OCI-LY7 (cell line): ENCODE measurements at regions not wholly inside any gene's neighbourhood (a gene's known extent, or its start where the extent isn't known, plus 50 kb on each side); places are given as distances from the start of the nearest gene placed in this dataset.

ENCODE experiments used
- BruUV-seq: library from RNA; stranded (reverse); fragments of 400-500 nt; replicated peaks from 2 replicates; lab custom pipeline; 2021; lab: Mats Ljungman, UMichigan
- CTCF ChIA-PET: fragments of 300-600 bp; sonication (Branson Sonifier 250); formaldehyde crosslinking; loops from one replicate; lab custom pipeline; 2022; ENCODE audit warnings: antibody characterized with exemption; ENCODE audit not compliant: unreplicated experiment; lab: Charles Lee
- POLR2A ChIA-PET: fragments of 300-600 bp; sonication (Branson Sonifier 250); formaldehyde crosslinking; loops from one replicate; lab custom pipeline; 2022; ENCODE audit warnings: antibody characterized with exemption; lab: Charles Lee
- DNase-seq: peaks from one replicate; pipeline ENCODE4 v3.0.0-alpha.2; 2015; ENCODE audit warnings: low spot score
- H2AFZ ChIP-seq: fragments of 200-600 bp; sonication (generic), shearing (Covaris generic); 2 replicates; pipeline ENCODE4 v1.6.1; 2014; ENCODE audit warnings: mild to moderate bottlenecking, antibody characterized with exemption, low read length, moderate library complexity
- H3K27ac ChIP-seq: fragments of 200-600 bp; sonication (generic); 2 replicates; pipeline ENCODE4 v1.5.1; 2014; ENCODE audit warnings: mixed run types, low read depth, mild to moderate bottlenecking, moderate library complexity, low read length, inconsistent platforms; ENCODE audit not compliant: poor library complexity, severe bottlenecking
- H3K36me3 ChIP-seq: fragments of 200-600 bp; sonication (generic); 2 replicates; pipeline ENCODE4 v1.6.1; 2014; ENCODE audit warnings: mild to moderate bottlenecking, antibody characterized with exemption, low read length, moderate library complexity, mixed read lengths; ENCODE audit not compliant: insufficient read depth
- H3K4me1 ChIP-seq: fragments of 200-600 bp; sonication (generic); 2 replicates; pipeline ENCODE4 v1.5.1; 2014; ENCODE audit warnings: mild to moderate bottlenecking, low read length; ENCODE audit not compliant: insufficient read depth, poor library complexity, severe bottlenecking
- H3K4me2 ChIP-seq: fragments of 200-600 bp; sonication (generic); 2 replicates; pipeline ENCODE4 v1.6.1; 2014; ENCODE audit warnings: mild to moderate bottlenecking, low read length
- H3K4me3 ChIP-seq: fragments of 200-600 bp; sonication (generic); 2 replicates; pipeline ENCODE4 v1.5.1; 2014; ENCODE audit warnings: mild to moderate bottlenecking, low read depth, low read length; ENCODE audit not compliant: poor library complexity, severe bottlenecking
- H3K79me2 ChIP-seq: fragments of 200-600 bp; sonication (generic); 2 replicates; pipeline ENCODE4 v1.6.1; 2016; ENCODE audit warnings: low read depth, mild to moderate bottlenecking, low read length, moderate library complexity, mixed read lengths; ENCODE audit not compliant: insufficient read depth
- H3K9me2 ChIP-seq: fragments of 200-600 bp; sonication (generic); 2 replicates; pipeline ENCODE4 v1.6.1; 2016; ENCODE audit warnings: mild to moderate bottlenecking, low read length, mixed read lengths; ENCODE audit not compliant: insufficient read depth
- H3K9me3 ChIP-seq: fragments of 200-600 bp; sonication (generic); 2 replicates; pipeline ENCODE4 v1.6.1; 2014; ENCODE audit warnings: mild to moderate bottlenecking, mixed run types, low read length, mixed read lengths
- H4K20me1 ChIP-seq: fragments of 200-600 bp; sonication (generic); 2 replicates; pipeline ENCODE4 v1.6.1; 2014; ENCODE audit warnings: mild to moderate bottlenecking, antibody characterized with exemption, low read length, moderate library complexity, mixed read lengths; ENCODE audit not compliant: insufficient read depth
- EZH2phosphoT487 ChIP-seq: fragments of 200-600 bp; sonication (generic); IDR thresholded peaks from 2 replicates; pipeline ENCODE4 v1.6.1; 2018; ENCODE audit warnings: low read depth, borderline replicate concordance, mild to moderate bottlenecking, mixed run types, antibody characterized with exemption, low read length, moderate library complexity, mixed read lengths
- intact Hi-C: fragments of 100-400 bp; cut with micrococcal nuclease; formaldehyde crosslinking; loops from one replicate; pipeline ENCODE4 v1.10.0; 2022; ENCODE audit not compliant: unreplicated experiment
- TF ChIP-seq, protein P1 (sequence below): fragments of 200-600 bp; sonication (generic); conservative IDR thresholded peaks from 2 replicates; pipeline ENCODE4 v1.5.1; 2014; ENCODE audit warnings: mild to moderate bottlenecking, antibody characterized with exemption, low read length, moderate library complexity, mixed read lengths

DNA sequence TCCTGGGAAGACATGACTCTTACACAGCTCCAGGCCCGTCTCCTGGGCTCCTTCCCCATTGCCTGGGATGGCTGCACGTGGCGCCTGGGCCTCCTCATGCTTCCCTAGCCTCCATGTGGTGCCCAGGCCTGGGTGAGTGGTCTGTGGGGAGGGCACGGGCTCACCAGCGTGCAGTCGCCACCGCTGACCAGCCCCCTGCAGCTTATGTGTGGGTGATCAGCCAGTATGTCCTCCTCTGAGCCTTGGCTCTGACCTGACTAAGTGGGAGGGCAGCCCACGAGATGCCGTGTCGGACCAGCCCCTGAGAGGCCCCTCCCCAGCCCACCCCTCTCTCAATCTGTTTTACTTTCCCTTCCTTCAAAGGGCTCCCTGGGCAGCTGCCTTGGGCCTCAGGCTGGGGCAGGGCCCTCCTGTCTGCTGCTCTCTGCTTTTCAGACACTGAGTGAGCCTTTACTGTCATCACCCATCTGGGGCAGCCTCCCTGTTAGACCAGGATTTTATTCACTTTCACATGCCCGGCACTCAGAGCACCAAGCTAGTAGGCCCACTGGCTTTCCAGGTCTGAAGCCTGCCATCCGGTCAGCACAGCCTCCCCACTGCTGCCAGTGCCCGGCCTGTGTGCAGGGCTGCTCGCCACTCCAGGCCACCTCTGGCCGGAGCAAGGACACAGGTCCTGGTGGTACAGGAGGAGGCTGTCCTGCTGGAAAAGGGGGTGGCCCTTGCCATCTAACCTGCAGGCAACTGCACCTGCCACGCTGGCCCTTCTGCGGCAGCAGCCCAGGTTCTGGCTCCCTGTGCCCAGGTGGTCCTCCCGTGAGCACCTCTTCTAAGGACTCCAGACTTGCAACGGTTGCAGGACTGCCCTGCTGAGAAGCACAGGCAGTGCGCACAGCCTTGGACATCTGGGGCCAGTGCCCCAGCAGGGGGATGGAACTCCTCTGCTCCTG is 84.9 kb upstream of the HPCAL1 start:
- ChIA-PET POLR2A (no interaction called here), CTCF (no interaction called here)
- intact Hi-C loops: loop anchor here (2.0 kb wide), 1 partner anchor 191 kb away; no protein-coding TSS in a partner anchor
- Histone ChIP-seq H3K4me2 (no peak overlapping the region), H4K20me1 (no peaks in the 10 kb centered on the region), H2AFZ (no peak overlapping the region), H3K9me3 (no peaks in the 10 kb centered on the region), H3K9me2 (no peaks in the 10 kb centered on the region), H3K4me1 (no peaks in the 10 kb centered on the region), H3K36me3 (no peaks in the 10 kb centered on the region), H3K27ac (no peak overlapping the region), H3K4me3 (no peak overlapping the region), H3K79me2 (no peaks in the 10 kb centered on the region)
- TF ChIP-seq, protein P1, sequence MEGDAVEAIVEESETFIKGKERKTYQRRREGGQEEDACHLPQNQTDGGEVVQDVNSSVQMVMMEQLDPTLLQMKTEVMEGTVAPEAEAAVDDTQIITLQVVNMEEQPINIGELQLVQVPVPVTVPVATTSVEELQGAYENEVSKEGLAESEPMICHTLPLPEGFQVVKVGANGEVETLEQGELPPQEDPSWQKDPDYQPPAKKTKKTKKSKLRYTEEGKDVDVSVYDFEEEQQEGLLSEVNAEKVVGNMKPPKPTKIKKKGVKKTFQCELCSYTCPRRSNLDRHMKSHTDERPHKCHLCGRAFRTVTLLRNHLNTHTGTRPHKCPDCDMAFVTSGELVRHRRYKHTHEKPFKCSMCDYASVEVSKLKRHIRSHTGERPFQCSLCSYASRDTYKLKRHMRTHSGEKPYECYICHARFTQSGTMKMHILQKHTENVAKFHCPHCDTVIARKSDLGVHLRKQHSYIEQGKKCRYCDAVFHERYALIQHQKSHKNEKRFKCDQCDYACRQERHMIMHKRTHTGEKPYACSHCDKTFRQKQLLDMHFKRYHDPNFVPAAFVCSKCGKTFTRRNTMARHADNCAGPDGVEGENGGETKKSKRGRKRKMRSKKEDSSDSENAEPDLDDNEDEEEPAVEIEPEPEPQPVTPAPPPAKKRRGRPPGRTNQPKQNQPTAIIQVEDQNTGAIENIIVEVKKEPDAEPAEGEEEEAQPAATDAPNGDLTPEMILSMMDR: no peak
- TF ChIP-seq EZH2phosphoT487: no peak
- BruUV-seq: no TSS peak
- no peak for DNase-seq

DNA sequence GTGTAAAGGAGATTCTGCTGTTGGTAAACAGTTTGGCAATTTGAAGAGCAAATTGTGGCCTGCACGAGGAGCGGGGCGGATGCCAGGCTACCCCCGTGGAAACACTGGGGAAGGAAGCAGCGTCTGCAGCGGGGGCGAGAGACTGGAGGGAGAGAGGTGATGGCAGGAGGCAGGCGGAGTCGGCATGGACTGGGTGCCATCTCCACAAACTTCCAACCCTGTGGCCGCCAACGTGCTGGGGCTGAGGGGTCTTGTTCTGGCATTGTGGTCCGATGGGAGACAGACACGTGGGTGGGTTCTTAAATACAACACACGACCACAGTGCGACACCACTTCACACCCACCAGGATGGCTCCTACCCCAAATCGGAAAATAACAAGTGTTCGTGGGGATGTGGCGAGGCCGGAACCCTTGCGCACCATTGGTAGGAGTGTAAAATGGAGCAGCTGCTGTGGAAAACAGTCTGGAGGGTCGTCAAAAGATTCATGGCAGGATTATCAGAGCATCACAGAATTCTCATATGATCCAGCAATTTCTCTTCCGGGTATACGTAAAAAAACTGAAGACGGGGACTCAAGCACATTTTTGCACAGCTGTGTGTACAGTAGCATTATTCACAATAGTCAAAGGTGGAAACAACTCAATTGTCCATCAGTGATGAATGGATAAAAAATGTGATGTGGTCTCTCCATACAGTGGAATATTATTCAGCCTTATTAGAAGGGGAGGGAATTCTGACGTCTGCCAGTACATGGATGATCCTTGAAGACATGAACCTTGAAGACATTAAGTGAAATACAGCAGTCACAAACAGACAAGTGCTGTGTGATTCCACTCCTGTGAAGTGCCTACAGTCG is 82.4 kb upstream of the HPCAL1 start:
- Histone ChIP-seq H3K9me3 (no peaks in the 10 kb centered on the region), H3K79me2 (no peaks in the 10 kb centered on the region), H3K4me3 (no peak overlapping the region), H3K4me2 (no peak overlapping the region), H2AFZ (no peak overlapping the region), H3K4me1 (no peaks in the 10 kb centered on the region), H4K20me1 (no peaks in the 10 kb centered on the region), H3K27ac (no peak overlapping the region), H3K9me2 (no peaks in the 10 kb centered on the region), H3K36me3 (no peaks in the 10 kb centered on the region)
- no peak for DNase-seq
- intact Hi-C loops: no loop called here
- TF ChIP-seq EZH2phosphoT487: no peak
- TF ChIP-seq, protein P1: no peak
- no TSS peak for BruUV-seq
- POLR2A ChIA-PET: interaction anchor here (1.1 kb wide), 1 partner anchor 252 kb away, joined by 3 read pairs; no protein-coding TSS in a partner anchor
- CTCF ChIA-PET: no interaction called here
